GM06990 (cell line): ENCODE measurements at regions not wholly inside any gene's neighbourhood (a gene's known extent, or its start where the extent isn't known, plus 50 kb on each side); places are given as distances from the start of the nearest gene placed in this dataset.
A peak's percentile ranks its signal among the peaks of the same experiment; 100 is the strongest.

Source experiments
- DNase-seq: peaks from one replicate; pipeline ENCODE4 v3.0.0-alpha.2; 2011; ENCODE audit not compliant: insufficient read length; ENCODE audit errors: extremely low read depth
- H3K27me3 ChIP-seq: replicated peaks from 2 replicates; pipeline ENCODE4 v1.6.0; 2011; ENCODE audit warnings: low read length; ENCODE audit not compliant: control insufficient read depth, insufficient read depth
- H3K36me3 ChIP-seq: 2 replicates; pipeline ENCODE4 v1.5.1; 2011; ENCODE audit warnings: low read length; ENCODE audit not compliant: control insufficient read depth, insufficient read depth
- H3K4me3 ChIP-seq: replicated peaks from 2 replicates; pipeline ENCODE4 v1.5.1; 2011; ENCODE audit warnings: low read depth, mild to moderate bottlenecking, control low read depth, low read length
- TF ChIP-seq, protein P1 (sequence below): IDR thresholded peaks from 2 replicates; pipeline ENCODE4 v1.5.1; 2011; ENCODE audit warnings: low read length, control low read depth, mild to moderate bottlenecking, inconsistent platforms; ENCODE audit not compliant: insufficient read depth, poor library complexity, severe bottlenecking

GRCh38 chr16:31710134-31710533, 163.5 kb upstream of the ZNF267 start:
- no peaks in the 10 kb centered on the region for H3K27me3 ChIP-seq
- TF ChIP-seq, protein P1, sequence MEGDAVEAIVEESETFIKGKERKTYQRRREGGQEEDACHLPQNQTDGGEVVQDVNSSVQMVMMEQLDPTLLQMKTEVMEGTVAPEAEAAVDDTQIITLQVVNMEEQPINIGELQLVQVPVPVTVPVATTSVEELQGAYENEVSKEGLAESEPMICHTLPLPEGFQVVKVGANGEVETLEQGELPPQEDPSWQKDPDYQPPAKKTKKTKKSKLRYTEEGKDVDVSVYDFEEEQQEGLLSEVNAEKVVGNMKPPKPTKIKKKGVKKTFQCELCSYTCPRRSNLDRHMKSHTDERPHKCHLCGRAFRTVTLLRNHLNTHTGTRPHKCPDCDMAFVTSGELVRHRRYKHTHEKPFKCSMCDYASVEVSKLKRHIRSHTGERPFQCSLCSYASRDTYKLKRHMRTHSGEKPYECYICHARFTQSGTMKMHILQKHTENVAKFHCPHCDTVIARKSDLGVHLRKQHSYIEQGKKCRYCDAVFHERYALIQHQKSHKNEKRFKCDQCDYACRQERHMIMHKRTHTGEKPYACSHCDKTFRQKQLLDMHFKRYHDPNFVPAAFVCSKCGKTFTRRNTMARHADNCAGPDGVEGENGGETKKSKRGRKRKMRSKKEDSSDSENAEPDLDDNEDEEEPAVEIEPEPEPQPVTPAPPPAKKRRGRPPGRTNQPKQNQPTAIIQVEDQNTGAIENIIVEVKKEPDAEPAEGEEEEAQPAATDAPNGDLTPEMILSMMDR, result no peak
- H3K4me3 ChIP-seq, result no peak overlapping the region
- peaks cover 32% of the 10 kb centered on the region for H3K36me3 ChIP-seq
- no peak for DNase-seq

- Histone ChIP-seq H3K4me3 (no peak overlapping the region), H3K27me3 (no peaks in the 10 kb centered on the region), H3K36me3 (peaks cover 28% of the 10 kb centered on the region)
- DNase-seq, result no peak
- TF ChIP-seq, protein P1, result no peak
Observed at GRCh38 chr16:31710880-31711279, 162.7 kb upstream of the ZNF267 start.

DNA sequence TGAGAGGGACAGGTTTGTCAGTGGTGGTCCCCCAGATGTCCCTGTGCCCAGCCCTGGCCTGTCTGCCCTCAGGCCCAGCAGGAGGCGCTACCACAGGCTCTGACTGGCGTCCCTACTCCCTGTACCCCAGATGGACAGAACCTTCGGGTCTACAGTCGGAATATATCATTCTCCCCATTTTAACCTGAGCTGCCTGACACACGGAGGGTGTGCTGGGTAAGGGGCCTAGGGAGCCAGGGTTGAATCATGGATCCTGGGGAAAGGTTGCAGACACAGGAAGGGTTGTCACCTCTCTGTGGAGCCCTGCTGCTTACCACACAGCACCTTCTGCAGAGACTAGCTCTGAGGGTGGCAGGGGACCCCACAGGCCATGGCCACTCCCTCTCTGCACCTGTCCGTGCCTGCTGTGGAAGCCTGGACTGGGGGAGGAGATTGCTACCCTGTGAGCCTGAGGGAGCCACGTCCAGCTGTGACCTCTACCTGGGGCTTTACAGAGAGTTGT, 162.2 kb upstream of the ZNF267 start:
- TF ChIP-seq, protein P1, result peak; percentile 38
- H3K27me3 ChIP-seq, result no peaks in the 10 kb centered on the region
- peaks cover 27% of the 10 kb centered on the region for H3K36me3 ChIP-seq
- no peak overlapping the region for H3K4me3 ChIP-seq
- no peak for DNase-seq

DNA sequence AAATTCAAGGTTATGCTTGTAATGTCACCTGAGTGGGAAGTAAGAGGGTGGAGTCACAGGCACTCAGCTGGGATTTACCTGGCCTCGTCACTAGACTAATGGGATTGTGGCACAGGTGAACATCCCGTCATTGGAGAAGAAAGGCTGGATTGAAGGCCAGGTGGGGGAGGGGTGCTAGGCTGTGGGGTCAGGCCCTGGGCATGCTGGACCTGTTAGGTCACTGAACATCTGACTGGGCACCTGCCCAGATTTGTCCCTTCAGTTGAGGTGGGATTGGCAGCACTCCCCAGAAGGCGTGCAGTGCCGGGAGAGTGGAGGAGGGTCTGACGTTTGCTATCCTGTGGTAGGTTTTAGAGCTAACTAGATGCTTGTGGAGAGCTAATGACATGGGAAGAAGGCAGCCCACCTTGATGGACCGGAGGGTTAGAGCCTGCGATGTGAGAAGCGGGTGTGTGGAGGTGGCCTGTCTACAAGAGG, 161.5 kb upstream of the ZNF267 start:
- Histone ChIP-seq H3K27me3 (no peaks in the 10 kb centered on the region), H3K4me3 (no peak overlapping the region), H3K36me3 (peaks cover 20% of the 10 kb centered on the region)
- DNase-seq, result no peak
- TF ChIP-seq, protein P1, result no peak

GRCh38 chr16:31713071-31713944, 160.3 kb upstream of the ZNF267 start:
- DNase-seq, result peak; percentile 84
- TF ChIP-seq, protein P1, result no peak
- Histone ChIP-seq H3K36me3 (peaks cover 12% of the 10 kb centered on the region), H3K4me3 (peak overlapping the region; percentile 97), H3K27me3 (no peaks in the 10 kb centered on the region)
